SU-DHL-6 (cell line): ENCODE measurements at regions not wholly inside any gene's neighbourhood (a gene's known extent, or its start where the extent isn't known, plus 50 kb on each side); places are given as distances from the start of the nearest gene placed in this dataset.

ENCODE experiments used
- EZH2phosphoT487 ChIP-seq: fragments of 200-600 bp; sonication (generic), shearing (Covaris generic); conservative IDR thresholded peaks from 2 replicates; pipeline ENCODE4 v1.6.1; 2018; ENCODE audit warnings: mild to moderate bottlenecking, antibody characterized with exemption, low read length, moderate library complexity, mixed read lengths
- TF ChIP-seq, protein P1 (sequence below): fragments of 200-600 bp; sonication (generic); IDR thresholded peaks from one replicate; pipeline ENCODE4 v1.5.1; 2017; ENCODE audit warnings: antibody characterized with exemption, mild to moderate bottlenecking, low read length, moderate library complexity; ENCODE audit not compliant: insufficient read depth, poor library complexity, severe bottlenecking

DNA sequence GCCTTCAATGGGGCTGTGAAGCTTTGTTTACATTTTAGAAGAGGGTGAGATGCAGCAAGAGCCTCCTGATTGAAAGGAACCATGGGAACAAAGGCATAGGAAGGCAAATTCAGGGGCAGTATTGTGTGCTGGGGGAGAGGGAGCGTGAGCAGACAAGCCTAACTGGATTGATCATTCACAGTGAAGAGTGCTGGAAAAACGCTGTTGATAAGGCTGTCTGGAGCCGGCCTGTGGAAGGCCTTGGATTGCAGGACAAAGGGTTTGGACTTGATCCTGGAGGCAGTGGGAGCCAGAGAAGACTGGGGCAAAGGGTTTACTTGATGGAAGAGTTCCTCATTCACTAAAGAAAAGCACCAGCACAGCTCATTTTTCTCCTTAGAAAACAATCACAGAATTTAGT lies 160.5 kb downstream of the PAH start:
- TF ChIP-seq, protein P1, sequence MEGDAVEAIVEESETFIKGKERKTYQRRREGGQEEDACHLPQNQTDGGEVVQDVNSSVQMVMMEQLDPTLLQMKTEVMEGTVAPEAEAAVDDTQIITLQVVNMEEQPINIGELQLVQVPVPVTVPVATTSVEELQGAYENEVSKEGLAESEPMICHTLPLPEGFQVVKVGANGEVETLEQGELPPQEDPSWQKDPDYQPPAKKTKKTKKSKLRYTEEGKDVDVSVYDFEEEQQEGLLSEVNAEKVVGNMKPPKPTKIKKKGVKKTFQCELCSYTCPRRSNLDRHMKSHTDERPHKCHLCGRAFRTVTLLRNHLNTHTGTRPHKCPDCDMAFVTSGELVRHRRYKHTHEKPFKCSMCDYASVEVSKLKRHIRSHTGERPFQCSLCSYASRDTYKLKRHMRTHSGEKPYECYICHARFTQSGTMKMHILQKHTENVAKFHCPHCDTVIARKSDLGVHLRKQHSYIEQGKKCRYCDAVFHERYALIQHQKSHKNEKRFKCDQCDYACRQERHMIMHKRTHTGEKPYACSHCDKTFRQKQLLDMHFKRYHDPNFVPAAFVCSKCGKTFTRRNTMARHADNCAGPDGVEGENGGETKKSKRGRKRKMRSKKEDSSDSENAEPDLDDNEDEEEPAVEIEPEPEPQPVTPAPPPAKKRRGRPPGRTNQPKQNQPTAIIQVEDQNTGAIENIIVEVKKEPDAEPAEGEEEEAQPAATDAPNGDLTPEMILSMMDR: no peak
- no peak for TF ChIP-seq EZH2phosphoT487
